ENCODE measurements at regions not wholly inside any gene's neighbourhood (a gene's known extent, or its start where the extent isn't known, plus 50 kb on each side); places are given as distances from the start of the nearest gene placed in this dataset.

DNA sequence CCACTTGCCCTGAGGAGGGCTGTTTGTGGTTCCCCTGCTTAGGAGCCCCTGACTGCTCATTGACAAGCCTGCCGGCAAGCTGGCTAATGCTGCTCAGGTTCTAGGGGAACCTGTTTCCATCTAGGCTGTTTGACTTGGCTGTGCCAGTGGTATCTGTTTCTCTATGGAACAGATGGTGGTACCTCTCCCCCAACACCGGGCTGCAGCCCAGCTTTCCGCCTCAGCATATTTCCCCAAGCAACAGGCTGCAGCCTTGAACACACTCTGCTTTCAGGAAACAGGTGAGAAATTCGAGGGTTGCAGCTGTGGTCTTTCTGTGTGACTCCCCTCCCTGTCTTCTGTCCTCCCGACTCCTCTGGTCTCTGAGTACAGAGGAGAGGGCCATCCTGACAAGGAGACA is 132.3 kb downstream of the TMEM132E start:
- ATAC-seq (replicated peaks) (no peak), DNase-seq (no peak)
- no peaks in the 10 kb centered on the region for H3K36me3 Mint-ChIP-seq
- no peaks in the 10 kb centered on the region for H3K4me1 Mint-ChIP-seq
- H3K4me3 Mint-ChIP-seq = no peak overlapping the region
- H3K27ac Mint-ChIP-seq = no peak overlapping the region
- peaks cover 0 to 3% of the 10 kb centered on the region in 2 donors for H3K9me3 Mint-ChIP-seq
- H3K27me3 Mint-ChIP-seq = peaks cover 32 to 68% of the 10 kb centered on the region in 2 donors

DNA sequence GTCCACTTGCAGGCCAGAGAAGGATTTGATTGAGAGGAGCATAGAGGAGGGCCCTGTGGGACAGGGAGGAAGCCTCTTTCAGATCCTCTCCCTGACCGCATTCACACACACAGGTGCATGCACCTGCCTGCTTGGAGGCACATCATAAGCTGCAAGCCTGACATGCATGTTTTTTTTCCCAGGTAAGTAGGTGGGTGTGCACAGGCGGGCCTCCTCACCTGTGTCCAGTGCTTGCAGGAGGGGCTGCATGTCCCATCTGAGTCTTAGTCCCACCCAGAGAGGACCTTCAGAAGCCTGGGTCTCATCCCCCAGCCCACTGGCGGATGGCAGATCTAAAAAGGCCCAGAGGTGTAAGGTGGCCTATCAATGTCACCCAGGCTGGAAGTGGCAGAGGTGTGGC is 130.8 kb downstream of the TMEM132E start:
- no peaks in the 10 kb centered on the region for H3K4me1 Mint-ChIP-seq
- DNase-seq = no peak

DNA sequence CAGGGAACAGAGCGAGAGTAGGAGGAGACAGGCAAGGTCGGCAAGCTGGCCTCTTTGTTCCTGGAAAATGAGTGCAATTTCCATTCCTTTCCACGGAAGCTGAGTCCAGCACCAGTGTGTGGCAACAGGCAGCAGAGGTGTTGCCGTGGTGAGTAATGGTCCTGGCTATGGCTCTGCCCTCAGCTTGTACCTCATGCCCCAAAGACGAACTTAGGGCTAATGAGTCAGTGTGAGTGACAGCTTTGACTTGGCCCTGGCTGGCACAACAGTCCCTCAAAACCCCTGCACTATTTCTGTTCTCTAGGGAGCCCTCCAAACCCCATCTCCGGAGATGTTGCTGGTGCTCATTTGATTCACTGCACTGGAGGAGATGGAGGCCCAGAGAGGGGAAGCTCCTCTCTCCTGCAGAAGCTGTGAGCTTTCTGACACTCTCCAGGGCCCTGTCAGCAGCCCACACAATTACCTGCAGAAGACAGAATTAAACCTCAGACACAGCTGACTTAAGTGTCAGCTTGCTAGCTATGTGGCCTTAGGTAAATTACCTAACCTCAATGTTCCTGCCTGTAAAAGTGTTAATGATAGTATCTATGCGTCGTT is 129.9 kb downstream of the TMEM132E start:
- Mint-ChIP-seq H3K27ac (no peak overlapping the region), H3K27me3 (peaks cover 23 to 48% of the 10 kb centered on the region in 2 donors), H3K9me3 (peaks cover 0 to 3% of the 10 kb centered on the region in 2 donors), H3K4me1 (no peaks in the 10 kb centered on the region), H3K4me3 (no peak overlapping the region), H3K36me3 (no peaks in the 10 kb centered on the region)
- ATAC-seq (replicated peaks) (no peak), DNase-seq (no peak)

More for the DNA sequence above, 130.8 kb downstream of the TMEM132E start:
- peaks cover 29 to 57% of the 10 kb centered on the region in 2 donors for H3K27me3 Mint-ChIP-seq
- H3K27ac Mint-ChIP-seq = no peak overlapping the region
- no peak overlapping the region for H3K4me3 Mint-ChIP-seq
- no peaks in the 10 kb centered on the region for H3K36me3 Mint-ChIP-seq
- peaks cover 0 to 3% of the 10 kb centered on the region in 2 donors for H3K9me3 Mint-ChIP-seq
- ATAC-seq (replicated peaks) = no peak

DNA sequence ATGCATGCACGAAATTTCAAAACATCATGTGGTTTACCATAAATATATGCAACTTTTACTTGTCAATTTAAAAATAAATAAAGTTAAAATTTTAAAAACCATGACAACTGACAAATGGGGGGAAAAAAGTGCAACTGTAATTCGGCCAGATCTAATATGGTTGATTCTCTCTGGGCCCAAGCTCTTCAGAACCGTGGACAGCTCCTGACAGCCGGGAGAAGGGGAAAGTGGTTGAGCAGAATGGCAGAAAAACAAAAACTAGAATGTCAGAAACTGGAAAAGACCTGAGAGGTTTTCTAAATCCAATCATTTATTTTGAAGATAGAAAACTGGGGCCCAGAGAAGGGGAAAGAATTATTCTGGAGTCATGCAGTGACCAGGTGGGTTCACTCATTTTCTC is 126.6 kb downstream of the TMEM132E start:
- Mint-ChIP-seq H3K9me3 (peaks cover 0 to 3% of the 10 kb centered on the region in 2 donors), H3K4me3 (no peak overlapping the region), H3K4me1 (no peaks in the 10 kb centered on the region), H3K27me3 (peaks cover 13 to 44% of the 10 kb centered on the region in 2 donors), H3K27ac (no peak overlapping the region), H3K36me3 (no peaks in the 10 kb centered on the region)
- ATAC-seq (replicated peaks) (no peak), DNase-seq (no peak)

DNA sequence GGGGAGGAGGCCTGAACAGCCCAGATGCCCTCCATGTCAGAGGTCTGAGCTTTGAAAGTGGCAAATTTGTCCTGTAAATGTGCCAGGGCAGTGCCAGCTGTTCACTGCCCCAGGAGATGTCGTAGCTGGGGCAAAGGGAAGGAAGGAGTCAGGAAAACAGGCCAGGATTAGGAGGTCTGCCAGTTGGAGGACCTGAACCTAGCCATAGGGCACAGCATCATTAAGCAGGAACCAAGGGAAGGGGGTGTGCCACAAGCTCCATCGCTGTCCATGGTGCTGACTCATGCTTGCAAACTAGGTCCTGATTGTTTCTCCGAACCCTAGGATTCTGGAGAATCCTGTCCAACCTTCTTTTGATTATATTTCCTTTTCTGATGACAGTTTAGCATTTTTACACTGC is 124.2 kb downstream of the TMEM132E start:
- Mint-ChIP-seq H3K36me3 (no peaks in the 10 kb centered on the region), H3K27ac (no peak overlapping the region), H3K27me3 (peaks cover 14 to 52% of the 10 kb centered on the region in 2 donors), H3K4me3 (no peak overlapping the region), H3K4me1 (no peaks in the 10 kb centered on the region), H3K9me3 (peaks cover 0 to 3% of the 10 kb centered on the region in 2 donors)
- DNase-seq (no peak), ATAC-seq (replicated peaks) (no peak)

DNA sequence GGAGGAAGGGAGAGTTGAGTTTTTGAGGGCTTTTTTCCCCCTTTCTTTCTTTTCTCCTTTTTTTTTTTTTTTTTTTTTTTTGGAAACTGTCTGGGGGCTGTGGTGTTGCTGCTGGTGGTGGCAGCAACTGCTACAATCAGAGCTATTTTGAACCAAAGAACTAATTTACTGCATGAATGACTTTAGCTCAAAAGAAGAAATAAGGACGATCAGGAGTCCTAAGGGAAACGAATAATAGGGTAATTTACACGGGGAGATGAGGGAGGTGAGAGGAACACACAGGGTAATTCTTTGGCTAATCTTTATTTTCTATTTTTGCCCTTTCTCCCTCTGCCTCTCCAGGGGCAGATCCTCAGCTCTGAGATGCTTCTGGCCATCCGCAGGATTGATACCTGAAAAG is 119.8 kb downstream of the TMEM132E start:
- no peak for ATAC-seq (replicated peaks)
- Mint-ChIP-seq H3K36me3 (no peaks in the 10 kb centered on the region), H3K9me3 (no peaks in the 10 kb centered on the region), H3K4me1 (no peaks in the 10 kb centered on the region), H3K27me3 (peaks cover 10 to 52% of the 10 kb centered on the region in 2 donors), H3K4me3 (no peak overlapping the region), H3K27ac (no peak overlapping the region)
- no peak for DNase-seq

DNA sequence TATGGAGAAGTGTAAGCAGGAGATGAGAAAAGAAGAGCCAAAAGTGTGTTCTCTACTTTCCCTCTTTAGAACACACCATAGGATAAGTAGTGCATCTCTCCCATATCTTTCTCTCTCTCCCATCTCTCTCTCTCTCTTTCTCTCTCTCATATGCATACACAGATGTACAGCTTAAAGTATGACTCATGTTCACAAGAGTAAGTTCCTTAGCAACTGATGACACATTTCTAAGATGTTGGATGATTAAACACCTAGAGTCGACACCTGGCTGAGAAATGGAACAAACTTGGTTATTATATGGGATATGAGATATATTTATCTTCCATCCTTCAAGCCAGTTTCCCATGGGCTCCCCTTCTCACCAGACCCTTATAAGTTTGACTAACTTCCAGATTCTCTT is 113.5 kb downstream of the TMEM132E start:
- no peaks in the 10 kb centered on the region for H3K4me1 Mint-ChIP-seq
- no peak overlapping the region for H3K4me3 Mint-ChIP-seq
- DNase-seq (no peak), ATAC-seq (replicated peaks) (no peak)
- peaks cover 2 to 3% of the 10 kb centered on the region in 2 donors for H3K36me3 Mint-ChIP-seq
- peaks cover 8 to 10% of the 10 kb centered on the region in 2 donors for H3K9me3 Mint-ChIP-seq
- H3K27ac Mint-ChIP-seq = no peak overlapping the region
- H3K27me3 Mint-ChIP-seq = peaks cover 16 to 29% of the 10 kb centered on the region in 2 donors
